ENCODE measurements at regions not wholly inside any gene's neighbourhood (a gene's known extent, or its start where the extent isn't known, plus 50 kb on each side); places are given as distances from the start of the nearest gene placed in this dataset.

DNA sequence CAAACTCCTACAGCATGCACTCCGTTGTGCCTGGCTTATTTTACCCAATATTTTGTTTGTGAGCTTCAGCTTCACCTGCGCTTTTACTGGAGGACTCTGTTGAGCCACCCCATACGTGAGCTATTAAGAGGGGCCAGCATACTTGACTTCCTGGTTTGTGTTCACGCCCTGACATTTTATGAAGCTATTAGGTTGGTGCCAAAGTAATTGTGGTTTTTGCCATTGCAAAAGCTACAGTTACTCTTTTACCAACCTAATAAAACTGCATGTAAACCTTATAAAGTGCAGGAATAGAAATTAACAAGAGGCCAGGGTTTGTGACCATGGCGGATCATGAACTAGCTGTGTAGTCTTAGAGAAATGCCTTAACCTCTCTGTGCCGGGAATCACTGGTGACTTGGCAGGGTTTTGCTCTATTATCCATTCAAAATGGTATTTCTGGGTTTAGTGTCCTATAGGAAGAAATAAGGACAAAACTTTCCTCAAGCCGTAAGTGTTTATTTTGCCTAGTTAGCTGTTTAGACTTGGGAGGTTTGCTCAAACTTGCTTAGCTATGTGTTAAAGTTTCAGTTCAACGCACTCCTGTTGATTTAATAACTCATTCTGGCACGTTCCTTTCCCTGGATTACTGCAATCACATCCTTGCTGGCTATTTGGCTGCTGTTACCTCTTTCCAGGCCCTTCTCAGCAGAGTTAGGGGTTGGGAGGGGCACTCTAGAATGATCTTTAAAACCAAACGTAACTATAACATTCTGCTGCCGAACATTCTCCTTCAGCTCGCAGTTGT, 1027.6 kb downstream of the BCL11B start:
- DNase-seq (ENCODE audit: low read depth), result no peak

DNA sequence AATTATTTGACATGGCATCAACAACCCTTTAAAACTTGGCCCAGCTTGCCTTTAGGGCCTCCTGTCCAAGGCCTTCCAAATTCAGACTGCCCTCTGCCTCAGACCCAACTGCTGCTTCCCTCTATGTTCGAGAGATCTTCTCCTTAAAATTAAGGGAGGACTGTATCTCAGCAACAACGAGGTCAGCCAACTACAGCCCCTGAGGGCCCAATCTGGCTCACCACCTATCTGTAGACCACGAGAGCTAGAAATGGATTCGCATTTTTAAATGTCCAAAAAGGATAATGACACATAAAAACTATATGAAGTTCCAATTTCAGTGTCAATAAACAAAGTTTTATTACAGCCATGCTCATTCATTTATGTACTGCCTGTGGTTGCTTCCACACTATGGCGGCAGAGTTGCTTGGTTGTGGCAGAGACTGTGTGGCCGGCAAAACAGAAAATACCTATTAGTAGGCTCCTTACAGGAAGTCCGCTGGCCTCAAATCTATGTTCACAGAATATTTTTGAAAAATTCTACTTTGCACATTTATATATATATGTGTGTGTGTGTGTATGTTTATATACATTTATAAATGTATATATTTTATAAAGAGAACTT, 1026.9 kb downstream of the BCL11B start:
- no peak for DNase-seq (ENCODE audit: low read depth)
- H3K4me3 ChIP-seq (ENCODE audit: low read depth, low read length), result no peak overlapping the region

More for the DNA sequence above, 1027.6 kb downstream of the BCL11B start:
- no peak overlapping the region for H3K4me3 ChIP-seq (ENCODE audit: low read depth, low read length)

DNA sequence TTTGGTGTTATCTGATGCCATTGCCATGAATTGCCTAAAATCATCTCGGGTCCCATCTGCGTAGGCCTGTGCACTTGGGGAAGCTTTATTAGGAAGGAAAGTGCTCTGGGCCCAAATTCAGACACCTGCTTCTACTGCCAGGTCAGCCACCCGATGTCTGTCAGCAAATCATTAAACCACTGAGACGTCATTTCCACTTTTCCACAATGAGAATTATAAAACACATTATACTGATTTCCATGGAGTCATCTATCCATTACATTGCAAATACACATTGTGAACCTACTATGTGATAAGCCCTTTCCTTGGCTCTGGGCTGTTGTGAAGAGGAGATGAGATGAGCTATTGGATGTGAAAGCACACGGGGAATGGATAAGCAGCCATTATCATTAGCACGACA, 1022.9 kb downstream of the BCL11B start:
- DNase-seq (ENCODE audit: low read depth), result no peak
- H3K4me3 ChIP-seq (ENCODE audit: low read depth, low read length), result no peak overlapping the region

DNA sequence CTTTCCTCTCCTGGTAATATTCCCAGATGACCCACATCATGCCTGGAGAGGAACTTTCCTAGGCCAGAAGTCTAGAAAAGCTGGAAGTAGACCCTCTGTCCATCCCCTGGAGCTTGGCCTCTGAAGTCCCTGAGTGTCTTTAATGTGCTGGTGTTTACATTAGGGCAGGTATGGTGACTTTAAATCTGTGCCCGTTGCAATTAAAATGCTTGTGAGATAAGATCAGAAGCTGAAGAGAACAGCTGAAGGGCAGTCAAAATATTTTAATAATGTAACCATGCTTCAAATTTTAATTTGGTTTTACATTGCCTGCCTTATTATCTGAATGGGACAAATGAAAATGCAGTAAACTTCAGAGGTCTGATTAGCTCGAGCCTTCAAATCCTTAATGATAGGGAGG, 1022.5 kb downstream of the BCL11B start:
- H3K4me3 ChIP-seq (ENCODE audit: low read depth, low read length), result no peak overlapping the region
- no peak for DNase-seq (ENCODE audit: low read depth)

DNA sequence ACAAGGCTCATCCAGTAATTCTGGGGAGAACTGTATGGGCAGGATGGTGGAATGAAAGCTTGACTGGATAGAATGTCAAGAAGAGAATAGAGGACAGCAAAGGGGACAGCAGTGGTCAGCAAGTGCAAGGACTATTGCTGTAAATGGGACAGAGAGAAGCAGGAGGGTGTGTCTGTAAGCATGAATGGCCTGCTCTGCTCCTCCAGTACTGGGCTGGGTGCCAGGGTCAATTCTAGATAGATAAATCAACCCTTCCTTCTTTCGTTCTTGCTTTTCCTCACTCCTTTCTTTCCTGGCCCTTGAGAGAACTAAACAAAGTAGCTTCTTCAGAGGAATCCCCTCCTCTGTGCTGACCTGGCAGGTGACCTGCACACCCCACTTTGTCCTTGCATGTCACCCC, 1019.2 kb downstream of the BCL11B start:
- DNase-seq (ENCODE audit: low read depth), result no peak
- H3K4me3 ChIP-seq (ENCODE audit: low read depth, low read length), result no peak overlapping the region

DNA sequence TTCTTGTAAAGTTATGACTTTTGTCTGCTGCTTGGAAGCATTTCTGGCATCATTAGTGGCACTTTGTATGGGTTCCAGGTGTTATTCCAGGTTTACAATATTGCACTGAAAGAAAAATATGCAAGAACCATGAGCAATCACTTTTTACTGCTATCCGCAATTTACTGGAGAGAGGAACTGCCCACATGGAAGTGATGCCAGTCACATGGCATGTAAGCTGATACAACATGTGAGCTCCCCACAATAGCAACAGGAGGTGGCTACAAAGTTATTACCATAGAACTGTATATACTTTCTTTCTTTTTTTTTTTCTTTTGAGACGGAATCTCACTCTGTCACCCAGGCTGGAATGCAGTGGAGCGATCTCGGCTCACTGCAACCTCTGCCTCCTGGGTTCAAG, 1012.1 kb downstream of the BCL11B start:
- no peak for DNase-seq (ENCODE audit: low read depth)

DNA sequence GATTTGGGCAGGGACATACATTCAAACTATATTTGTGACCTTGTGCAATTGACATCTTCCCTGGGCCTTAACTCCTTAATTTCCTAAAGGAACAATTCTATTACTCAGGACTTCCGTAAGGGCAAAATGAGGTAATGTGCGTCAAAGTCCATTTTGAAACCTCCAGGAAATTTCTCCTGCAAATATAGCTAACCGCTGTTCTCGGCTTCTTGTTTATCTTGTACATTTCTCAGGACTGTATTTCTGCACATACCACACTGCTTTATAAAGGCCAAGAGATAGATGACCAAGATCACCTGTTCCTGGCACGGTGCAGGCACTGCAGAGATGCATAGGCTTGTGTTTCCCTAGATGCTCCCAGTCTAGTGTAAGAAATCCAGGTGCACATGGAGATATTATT, 1009.4 kb downstream of the BCL11B start:
- no peak overlapping the region for H3K4me3 ChIP-seq (ENCODE audit: low read depth, low read length)
- DNase-seq (ENCODE audit: low read depth), result no peak

More for the DNA sequence above, 1012.1 kb downstream of the BCL11B start:
- no peak overlapping the region for H3K4me3 ChIP-seq (ENCODE audit: low read depth, low read length)

DNA sequence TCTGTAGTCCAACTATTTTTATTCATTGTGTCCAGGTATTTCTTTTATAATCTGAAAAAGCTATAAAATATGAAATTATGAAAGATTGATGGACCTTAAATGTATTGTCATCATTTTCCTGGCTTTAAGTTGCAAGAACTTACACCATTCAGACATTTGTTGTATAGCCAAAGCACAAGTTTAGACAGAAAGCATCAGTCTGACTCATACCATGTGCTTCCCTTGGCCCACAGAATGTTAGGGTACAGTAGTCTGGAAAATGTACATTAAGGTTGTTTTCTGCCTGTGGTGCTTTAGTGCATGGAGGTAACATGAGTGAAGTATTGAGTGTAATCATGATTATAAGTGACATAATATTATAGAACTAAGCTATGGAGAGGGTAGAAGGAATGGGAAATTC, 1002.5 kb downstream of the BCL11B start:
- DNase-seq (ENCODE audit: low read depth), result no peak
- H3K4me3 ChIP-seq (ENCODE audit: low read depth, low read length), result no peak overlapping the region

DNA sequence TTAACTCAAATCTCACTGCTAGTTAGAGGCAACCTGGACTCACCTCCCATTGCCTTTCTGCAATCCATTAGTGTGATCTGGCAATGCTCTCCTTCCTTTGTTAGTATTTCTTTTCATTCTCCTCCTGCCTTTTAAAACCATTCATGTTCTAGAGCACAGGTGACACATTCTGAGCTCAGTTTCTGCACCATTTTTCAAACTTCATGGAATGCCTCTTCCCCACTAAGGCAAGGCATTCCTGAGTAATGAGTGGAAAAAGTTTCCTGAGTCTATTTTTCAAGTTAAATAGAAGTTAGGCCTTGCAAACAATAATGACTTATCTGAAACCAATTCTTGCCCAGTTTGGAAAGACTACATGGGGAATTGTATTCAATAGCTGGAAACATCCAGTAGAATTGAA, 1001.8 kb downstream of the BCL11B start:
- no peak for DNase-seq (ENCODE audit: low read depth)
- H3K4me3 ChIP-seq (ENCODE audit: low read depth, low read length), result no peak overlapping the region

DNA sequence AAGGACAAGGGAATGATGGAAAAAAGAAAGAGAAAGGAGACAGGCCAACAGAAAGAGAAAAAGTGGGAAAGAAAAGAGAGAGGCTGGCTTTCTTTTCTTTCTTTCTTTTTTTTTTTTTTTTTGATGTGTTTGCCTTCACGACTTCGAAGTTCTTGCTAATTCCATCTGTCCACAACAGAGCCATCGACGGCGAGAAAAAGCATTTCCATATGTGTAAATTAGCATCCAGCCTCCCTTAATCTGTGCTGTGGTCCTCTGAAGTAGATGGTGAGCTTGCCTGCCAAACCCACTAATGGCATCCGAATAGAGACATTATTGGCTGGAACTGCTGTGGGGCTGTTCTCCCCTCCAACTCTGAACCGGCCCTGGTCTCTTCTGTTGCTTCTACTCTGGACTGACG, 997.4 kb downstream of the BCL11B start:
- H3K4me3 ChIP-seq (ENCODE audit: low read depth, low read length), result no peak overlapping the region
- DNase-seq (ENCODE audit: low read depth), result no peak

DNA sequence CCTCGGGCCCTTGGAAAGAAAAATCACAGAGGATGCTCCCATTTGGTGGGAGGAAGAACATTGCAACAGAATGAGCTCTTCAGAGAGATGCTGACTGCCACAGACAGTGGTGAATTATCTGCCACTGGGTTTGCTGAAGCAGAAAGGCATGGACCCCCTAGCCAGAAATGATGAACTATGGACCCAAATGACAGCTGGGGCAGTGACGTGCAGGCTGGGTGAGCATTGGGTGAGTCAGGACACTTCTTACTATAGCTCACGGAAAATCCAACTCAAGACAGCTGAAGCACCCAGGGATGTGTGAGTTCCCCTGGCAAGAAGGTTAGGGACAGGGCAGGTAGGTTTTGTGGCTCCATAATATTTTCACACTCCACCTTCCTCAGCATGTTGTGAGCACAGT, 993.2 kb downstream of the BCL11B start:
- H3K4me3 ChIP-seq (ENCODE audit: low read depth, low read length), result no peak overlapping the region
- DNase-seq (ENCODE audit: low read depth), result no peak

DNA sequence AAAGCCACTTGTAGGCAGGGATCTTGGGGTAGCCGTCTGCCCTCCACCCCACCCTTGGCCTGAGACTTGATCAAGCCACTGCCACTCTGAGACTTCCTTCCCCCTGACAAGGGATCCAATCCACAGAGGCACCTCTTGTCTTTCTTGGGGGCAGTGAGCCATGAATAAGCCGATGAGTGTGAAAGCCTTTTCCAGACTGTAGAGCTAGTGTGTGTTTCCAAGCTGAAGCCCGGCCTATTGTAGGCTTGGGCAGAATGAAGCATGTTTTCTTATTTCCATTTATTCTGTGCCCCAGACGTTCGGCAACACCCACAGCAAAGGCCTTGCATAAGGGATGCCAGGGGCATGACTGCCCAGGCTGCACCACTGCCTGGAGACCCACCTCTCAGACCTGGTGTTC, 991.6 kb downstream of the BCL11B start:
- no peak for DNase-seq (ENCODE audit: low read depth)
- no peak overlapping the region for H3K4me3 ChIP-seq (ENCODE audit: low read depth, low read length)

DNA sequence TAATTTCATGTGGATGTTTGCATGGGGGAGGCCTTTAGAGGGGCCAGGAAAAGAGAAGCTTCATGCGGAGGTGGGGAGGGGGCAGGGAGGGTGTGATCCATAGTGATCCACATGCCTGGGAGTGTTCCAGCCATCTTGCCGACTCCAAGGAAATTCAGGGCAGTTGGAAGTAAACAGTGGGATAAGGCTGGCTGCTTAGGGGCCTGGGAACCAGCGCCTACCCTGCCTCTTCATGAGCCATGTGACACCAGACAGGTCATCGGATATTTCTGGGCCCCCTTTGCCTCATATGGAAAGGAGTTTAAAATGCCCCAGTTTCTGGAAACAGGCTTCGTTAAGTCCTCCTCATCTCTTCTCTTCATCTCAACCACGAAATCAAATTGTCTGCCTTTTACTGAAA, 983.2 kb downstream of the BCL11B start:
- DNase-seq (ENCODE audit: low read depth), result no peak
- no peak overlapping the region for H3K4me3 ChIP-seq (ENCODE audit: low read depth, low read length)

DNA sequence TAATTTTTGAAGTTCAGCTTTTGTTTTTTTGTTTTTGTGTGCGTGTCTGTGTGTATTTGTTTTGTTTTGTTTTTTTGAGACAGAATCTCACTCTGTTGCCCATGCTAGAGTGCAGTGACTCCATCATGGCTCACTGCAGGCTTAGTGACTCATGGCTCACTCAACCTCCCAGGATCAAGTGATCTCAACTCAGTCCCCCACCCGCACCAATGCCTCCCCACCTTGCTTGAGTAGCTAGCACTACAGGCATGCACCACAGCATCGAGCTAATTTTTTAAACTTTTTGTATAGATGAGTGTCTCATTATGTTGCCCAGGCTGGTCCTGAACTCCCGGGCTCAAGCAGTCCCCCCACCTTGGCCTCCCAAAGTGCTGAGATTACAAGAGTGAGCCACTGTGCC, 981.4 kb downstream of the BCL11B start:
- H3K4me3 ChIP-seq (ENCODE audit: low read depth, low read length), result no peak overlapping the region
- no peak for DNase-seq (ENCODE audit: low read depth)

DNA sequence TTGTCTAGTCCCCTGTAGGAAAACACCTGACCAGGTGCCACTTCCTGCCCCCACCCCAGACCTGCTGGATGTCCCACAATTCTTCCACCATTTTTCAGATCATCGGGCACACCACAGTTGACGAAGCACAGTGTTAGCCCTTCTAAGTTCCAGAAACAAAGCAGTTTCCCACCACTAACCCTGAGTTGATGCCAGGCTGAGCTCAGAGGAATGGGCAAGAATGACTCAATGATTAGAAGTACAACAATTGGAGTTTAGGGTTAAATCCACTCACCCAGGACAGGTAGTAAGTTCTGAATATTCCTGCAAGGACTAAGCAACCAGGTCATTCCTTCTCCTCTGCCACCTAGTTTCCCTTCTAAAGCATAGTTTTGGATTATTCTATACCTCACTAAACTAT, 979.8 kb downstream of the BCL11B start:
- no peak overlapping the region for H3K4me3 ChIP-seq (ENCODE audit: low read depth, low read length)

DNA sequence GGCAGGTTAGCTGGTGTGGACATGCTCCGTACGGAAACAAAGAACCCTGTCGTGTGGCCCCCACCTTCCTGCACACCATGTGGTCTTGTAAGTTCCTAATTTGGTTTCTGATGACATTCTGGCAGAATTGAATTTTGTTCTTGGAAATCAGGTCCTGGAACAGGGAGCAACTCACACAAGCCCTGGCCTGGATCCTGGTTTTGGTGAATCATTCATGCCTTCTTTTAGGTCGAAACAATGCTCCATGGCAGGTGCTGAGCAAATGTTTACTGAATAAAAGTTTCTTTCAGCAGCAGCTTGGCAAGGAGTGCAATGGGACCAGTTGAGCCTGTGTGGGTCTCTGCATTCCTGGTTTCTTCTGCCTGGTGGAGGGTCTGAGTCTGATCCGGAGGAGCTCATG, 978.4 kb downstream of the BCL11B start:
- DNase-seq (ENCODE audit: low read depth), result no peak
- no peak overlapping the region for H3K4me3 ChIP-seq (ENCODE audit: low read depth, low read length)

More for the DNA sequence above, 979.8 kb downstream of the BCL11B start:
- DNase-seq (ENCODE audit: low read depth), result no peak

DNA sequence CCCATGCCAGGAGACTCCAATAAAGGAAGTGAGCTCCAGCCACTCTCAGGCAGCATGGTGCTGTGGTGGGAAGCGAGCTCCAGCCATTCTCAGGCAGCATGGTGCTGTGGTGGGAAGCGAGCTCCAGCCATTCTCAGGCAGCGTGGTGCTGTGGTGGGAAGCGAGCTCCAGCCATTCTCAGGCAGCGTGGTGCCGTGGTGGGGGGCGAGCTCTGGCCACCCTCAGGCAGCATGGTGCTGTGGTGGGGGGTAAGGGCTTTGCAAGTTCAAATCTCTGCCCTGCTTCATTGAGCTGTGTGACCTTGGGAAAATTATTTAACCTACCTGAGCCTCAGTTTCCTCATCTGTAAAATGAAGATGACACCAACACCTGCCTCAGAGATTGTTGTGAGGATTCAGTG, 975.1 kb downstream of the BCL11B start:
- DNase-seq (ENCODE audit: low read depth), result no peak
- no peak overlapping the region for H3K4me3 ChIP-seq (ENCODE audit: low read depth, low read length)

DNA sequence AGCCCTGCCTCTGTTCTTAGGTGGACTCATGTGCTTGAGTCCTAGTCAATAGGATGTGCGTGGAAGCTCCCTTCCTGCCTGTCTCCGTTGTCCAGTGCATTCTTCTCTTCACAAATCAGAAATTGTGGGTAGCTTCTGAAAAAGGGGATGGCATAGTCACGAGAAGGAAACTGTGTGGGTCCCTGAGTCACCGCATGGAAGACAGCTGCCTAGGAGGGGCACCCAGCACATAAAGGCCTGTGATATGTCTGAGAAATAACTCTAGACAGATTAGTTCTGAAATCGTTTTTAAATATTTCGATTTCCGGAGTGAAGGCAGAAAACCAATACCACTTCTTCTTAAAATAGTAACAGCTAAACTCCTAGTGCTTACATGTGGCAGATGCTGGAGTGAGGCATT, 974.4 kb downstream of the BCL11B start:
- DNase-seq (ENCODE audit: low read depth), result no peak
- H3K4me3 ChIP-seq (ENCODE audit: low read depth, low read length), result no peak overlapping the region

DNA sequence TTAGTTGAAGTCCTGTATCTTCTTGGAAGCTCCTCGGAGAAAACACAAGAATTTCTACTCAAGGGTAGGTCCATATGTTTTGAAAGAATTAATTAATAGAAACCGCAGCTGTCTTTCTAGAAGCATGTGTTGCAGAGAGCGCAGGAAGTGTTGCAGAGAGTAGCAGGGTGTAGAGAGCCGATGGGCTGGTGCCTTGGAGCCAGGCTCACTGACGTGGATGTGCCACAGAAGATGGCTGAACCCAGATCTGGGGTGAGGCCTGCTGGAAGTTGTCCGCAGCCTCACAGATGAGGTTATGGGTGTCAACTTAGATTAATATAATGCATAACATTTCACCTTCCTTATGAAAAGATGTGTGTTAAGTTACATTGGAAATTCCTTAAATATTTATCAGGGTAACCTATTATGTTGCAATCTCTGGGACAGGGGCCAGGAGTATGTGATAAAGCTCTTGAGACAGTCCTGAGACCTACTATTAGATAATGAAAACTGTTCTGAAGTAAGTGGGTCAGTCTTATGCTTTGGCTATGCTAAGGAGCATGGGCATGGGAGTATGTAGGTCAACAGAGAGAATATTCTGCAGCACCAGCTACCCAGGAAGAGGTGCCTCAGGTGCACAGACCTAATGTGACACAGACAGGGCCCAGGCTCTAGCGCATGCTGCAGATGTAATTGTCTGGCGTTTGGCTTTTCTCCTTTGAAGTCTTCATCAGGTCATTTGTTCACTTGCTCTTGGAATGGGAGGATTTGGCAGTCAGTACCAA, 973.3 kb downstream of the BCL11B start:
- DNase-seq (ENCODE audit: low read depth), result no peak
- H3K4me3 ChIP-seq (ENCODE audit: low read depth, low read length), result no peak overlapping the region

DNA sequence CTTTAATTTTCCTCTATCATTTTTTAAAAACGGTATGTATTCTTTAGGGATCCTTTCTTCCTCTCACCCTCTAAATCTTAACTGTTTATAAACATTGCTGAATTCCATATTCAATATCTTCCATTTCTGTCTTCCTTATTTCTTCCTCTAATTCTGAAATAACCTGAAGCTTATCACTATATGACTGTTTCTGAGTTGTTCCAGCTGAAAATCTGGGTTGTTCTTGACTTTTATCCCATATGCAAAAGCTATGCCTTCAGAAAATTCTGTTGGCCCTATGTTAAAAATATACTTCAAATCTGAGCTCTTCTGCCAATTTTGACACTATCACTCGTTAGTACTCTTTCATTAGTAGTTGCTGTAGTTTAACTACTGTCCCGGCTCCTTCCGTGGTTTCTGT, 970.3 kb downstream of the BCL11B start:
- no peak overlapping the region for H3K4me3 ChIP-seq (ENCODE audit: low read depth, low read length)
- DNase-seq (ENCODE audit: low read depth), result no peak

DNA sequence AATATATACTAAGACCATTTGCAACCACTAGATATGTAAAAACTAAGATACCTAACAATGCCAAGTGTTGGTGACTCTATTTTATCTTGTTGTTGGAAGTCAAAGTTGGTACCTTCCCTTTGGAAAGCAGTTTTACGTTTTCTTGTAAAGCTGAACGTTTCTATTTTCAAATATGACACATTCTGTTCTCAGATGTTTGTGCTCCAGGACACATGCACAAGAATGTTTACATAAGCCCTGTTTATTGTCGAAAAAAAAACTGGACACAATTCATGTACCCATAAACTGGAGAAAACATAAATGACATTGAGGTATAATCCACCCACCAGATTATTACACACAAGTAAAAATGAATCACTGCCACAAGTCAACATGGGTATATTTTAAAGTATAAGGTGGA, 967.4 kb downstream of the BCL11B start:
- no peak for DNase-seq (ENCODE audit: low read depth)
- H3K4me3 ChIP-seq (ENCODE audit: low read depth, low read length), result no peak overlapping the region
